Testis (tissue), 2 donors: ENCODE measurements at regions not wholly inside any gene's neighbourhood (a gene's known extent, or its start where the extent isn't known, plus 50 kb on each side); places are given as distances from the start of the nearest gene placed in this dataset.

Source experiments
- DNase-seq: peaks from one replicate; pipeline ENCODE4 v3.0.0-alpha.2; 2019
- H3K27ac ChIP-seq, 2 donors: fragments of 200-600 bp; sonication (generic); one replicate each; pipeline ENCODE4 v1.5.1; 2019
- H3K27me3 ChIP-seq: fragments of 200-600 bp; sonication (generic); one replicate; pipeline ENCODE4 v1.5.1; 2019
- H3K36me3 ChIP-seq: fragments of 200-600 bp; sonication (generic); one replicate; pipeline ENCODE4 v1.5.1; 2017; ENCODE audit warnings: low read depth; ENCODE audit errors: missing control alignments
- H3K4me1 ChIP-seq: fragments of 200-600 bp; sonication (generic); one replicate; pipeline ENCODE4 v1.5.1; 2019
- H3K4me3 ChIP-seq, 2 donors: fragments of 200-600 bp; sonication (generic); one replicate each; pipeline ENCODE4 v1.5.1; 2017 to 2019
- H3K9me3 ChIP-seq: fragments of 200-600 bp; sonication (generic); one replicate; pipeline ENCODE4 v1.5.1; 2017
- POLR2A ChIP-seq: fragments of 450-650 bp; IDR thresholded peaks from one replicate; pipeline ENCODE4 v1.6.1; 2017; ENCODE audit warnings: antibody characterized with exemption, mild to moderate bottlenecking, moderate library complexity
- WGBS, 2 donors: methylation state at CpG; one replicate each; pipeline ENCODE4 v1.1.5; 2018; 5-methylcytosine and 5-hydroxymethylcytosine counted together
- intact Hi-C: fragments of 100-400 bp; cut with DNase I; formaldehyde crosslinking; loops from one replicate; pipeline ENCODE4 v1.15.1; 2023; ENCODE audit warnings: low total_unique reads
- TF ChIP-seq, protein P1 (sequence below), 3 experiments: fragments of 450-650 bp in 2 of 3; fragments of 200-600 bp in 1 of 3; sonication (generic) in 1 of 3; IDR thresholded peaks; one replicate each; pipeline ENCODE4 v1.5.1; 2016 to 2019; ENCODE audit warnings: antibody characterized with exemption in 3 of 3, mild to moderate bottlenecking in 2 of 3, moderate library complexity in 1 of 3

DNA sequence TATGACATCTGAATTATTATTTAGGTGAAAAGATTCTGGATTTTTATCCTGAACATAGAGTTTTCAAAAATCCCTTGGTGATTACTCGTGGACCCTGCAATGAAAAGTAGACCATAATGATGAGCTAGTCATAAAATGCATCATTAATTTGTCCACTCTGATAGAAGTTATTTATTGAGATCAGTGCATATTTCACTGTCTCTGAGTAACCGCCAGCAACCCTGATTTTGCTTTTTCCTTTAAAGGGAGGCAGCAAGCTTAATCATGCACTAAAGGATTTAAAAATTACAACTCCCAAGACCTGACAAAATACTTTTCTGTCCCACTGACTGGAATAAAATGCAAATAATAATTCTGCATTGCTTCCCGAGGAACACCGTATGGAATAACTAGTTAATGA lies 259.6 kb upstream of the DPPA4 start:
- no peaks in the 10 kb centered on the region for H3K27me3 ChIP-seq
- H3K36me3 ChIP-seq: no peaks in the 10 kb centered on the region
- no peak overlapping the region for H3K4me3 ChIP-seq
- no peak for TF ChIP-seq POLR2A
- intact Hi-C loops: no loop called here
- no peak overlapping the region for H3K27ac ChIP-seq
- H3K9me3 ChIP-seq: no peaks in the 10 kb centered on the region
- no peak for DNase-seq
- WGBS, 2 donors: 58 to 59% methylated on average over 4 of the region's 4 CpGs
- no peaks in the 10 kb centered on the region for H3K4me1 ChIP-seq

DNA sequence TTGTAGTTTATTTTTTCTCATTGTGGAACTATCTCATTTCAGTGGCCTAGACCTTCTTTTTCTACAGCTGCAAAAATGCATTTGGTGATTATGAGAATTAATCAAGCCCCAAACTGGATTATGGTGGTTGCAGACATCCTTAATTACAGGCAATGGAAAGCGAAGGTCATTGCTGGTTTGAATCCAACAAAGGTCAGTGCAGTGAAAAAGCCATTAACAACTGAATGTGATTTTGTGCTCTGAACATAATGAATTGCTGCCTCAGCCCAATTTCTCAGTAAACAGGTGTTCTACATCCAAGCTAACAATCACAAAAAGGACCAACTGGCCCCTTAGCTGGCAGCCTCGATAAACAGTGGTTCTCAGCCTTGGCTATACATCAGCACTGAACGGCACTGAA lies 260.1 kb upstream of the DPPA4 start:
- TF ChIP-seq POLR2A: no peak
- TF ChIP-seq, protein P1, sequence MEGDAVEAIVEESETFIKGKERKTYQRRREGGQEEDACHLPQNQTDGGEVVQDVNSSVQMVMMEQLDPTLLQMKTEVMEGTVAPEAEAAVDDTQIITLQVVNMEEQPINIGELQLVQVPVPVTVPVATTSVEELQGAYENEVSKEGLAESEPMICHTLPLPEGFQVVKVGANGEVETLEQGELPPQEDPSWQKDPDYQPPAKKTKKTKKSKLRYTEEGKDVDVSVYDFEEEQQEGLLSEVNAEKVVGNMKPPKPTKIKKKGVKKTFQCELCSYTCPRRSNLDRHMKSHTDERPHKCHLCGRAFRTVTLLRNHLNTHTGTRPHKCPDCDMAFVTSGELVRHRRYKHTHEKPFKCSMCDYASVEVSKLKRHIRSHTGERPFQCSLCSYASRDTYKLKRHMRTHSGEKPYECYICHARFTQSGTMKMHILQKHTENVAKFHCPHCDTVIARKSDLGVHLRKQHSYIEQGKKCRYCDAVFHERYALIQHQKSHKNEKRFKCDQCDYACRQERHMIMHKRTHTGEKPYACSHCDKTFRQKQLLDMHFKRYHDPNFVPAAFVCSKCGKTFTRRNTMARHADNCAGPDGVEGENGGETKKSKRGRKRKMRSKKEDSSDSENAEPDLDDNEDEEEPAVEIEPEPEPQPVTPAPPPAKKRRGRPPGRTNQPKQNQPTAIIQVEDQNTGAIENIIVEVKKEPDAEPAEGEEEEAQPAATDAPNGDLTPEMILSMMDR (IDR thresholded peaks at IDR 0.05): no peak
- Histone ChIP-seq H3K27ac (no peak overlapping the region), H3K4me1 (no peaks in the 10 kb centered on the region), H3K4me3 (no peak overlapping the region), H3K27me3 (no peaks in the 10 kb centered on the region), H3K9me3 (no peaks in the 10 kb centered on the region), H3K36me3 (no peaks in the 10 kb centered on the region)
- intact Hi-C loops: no loop called here
- no peak for DNase-seq
- 23 to 32% methylated on average over 3 of the region's 3 CpGs for WGBS, 2 donors

DNA sequence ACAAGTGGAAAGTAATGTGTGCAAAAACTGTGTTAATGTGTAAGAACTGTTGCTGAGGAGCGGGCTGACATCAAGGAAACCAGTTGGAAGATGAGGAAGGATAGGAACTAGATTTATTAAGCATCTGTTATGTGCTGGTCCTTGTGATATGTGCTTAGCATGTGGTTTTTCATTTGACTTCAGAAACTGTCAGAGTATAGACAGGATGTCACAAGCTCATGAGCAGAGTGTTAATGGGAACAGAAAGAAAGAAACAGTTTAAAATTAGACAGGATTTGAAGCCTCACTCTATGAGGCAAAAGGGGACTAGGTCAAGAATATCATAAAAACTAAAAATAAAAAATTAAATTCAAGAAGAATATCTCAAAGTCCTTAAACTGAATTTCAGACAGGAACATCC lies 270.6 kb upstream of the DPPA4 start:
- no peak overlapping the region for H3K4me3 ChIP-seq
- intact Hi-C loops: no loop called here

DNA sequence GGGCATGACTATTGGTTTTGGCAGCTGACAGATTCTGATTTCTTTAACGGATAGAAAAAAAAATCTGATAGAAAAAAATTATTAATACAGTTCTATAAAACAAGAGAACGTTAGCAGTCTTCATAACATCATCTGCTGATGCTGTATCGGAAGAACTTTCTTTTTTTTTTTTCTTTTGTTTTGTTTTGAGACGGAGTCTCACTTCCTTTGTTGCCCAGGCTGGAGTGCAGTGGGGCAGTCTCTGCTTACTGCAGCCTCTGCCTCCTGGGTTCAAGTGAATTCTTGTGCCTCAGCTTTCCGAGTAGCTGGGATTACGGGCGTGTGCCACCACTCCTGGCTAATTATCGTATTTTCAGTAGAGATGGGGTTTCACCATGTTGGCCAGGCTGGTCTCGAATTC lies 271.2 kb upstream of the DPPA4 start:
- no peaks in the 10 kb centered on the region for H3K9me3 ChIP-seq
- DNase-seq: no peak
- 63 to 70% methylated on average over 9 of the region's 9 CpGs for WGBS, 2 donors
- TF ChIP-seq POLR2A: no peak
- TF ChIP-seq, protein P1 (IDR thresholded peaks at IDR 0.05): no peak
- no peak overlapping the region for H3K27ac ChIP-seq
- no peaks in the 10 kb centered on the region for H3K27me3 ChIP-seq
- H3K36me3 ChIP-seq: no peaks in the 10 kb centered on the region
- H3K4me1 ChIP-seq: no peaks in the 10 kb centered on the region
- intact Hi-C loops: no loop called here
- H3K4me3 ChIP-seq: no peak overlapping the region

More for the DNA sequence above, 270.6 kb upstream of the DPPA4 start:
- no peak for TF ChIP-seq POLR2A
- TF ChIP-seq, protein P1 (IDR thresholded peaks at IDR 0.05): no peak
- 88 to 93% methylated on average over 1 of the region's 1 CpG for WGBS, 2 donors
- no peak for DNase-seq
- Histone ChIP-seq H3K9me3 (no peaks in the 10 kb centered on the region), H3K27me3 (no peaks in the 10 kb centered on the region), H3K27ac (no peak overlapping the region), H3K4me1 (no peaks in the 10 kb centered on the region), H3K36me3 (no peaks in the 10 kb centered on the region)

DNA sequence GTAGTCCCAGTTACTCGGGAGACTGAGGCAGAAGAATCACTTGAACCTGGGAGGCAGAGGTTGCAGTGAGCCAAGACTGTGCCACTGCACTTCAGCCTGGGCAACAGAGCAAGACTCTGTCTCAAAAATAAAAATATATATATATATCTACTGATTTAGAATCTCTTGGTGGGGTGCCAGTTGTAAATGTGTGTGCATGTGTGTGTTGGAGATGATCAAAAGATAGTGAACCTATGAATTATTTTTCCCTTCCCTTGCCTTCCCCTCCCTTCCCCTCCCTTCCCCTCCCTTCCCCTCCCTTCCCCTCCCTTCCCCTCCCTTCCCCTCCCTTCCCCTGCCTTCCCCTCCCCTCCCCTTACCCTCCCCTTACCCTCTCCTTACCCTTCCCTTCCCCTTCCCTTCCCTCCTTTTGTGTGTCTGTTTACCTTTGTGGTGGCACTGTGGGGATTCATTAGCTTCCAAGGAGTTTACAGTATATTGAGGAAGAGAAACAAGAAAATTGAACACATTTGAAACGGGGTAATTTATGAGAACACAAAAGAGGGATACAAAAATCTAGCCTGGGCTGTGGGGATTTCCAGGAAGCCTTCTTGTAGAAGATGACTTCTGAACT lies 281.5 kb upstream of the DPPA4 start:
- Histone ChIP-seq H3K36me3 (no peaks in the 10 kb centered on the region), H3K27ac (no peak overlapping the region), H3K4me1 (no peaks in the 10 kb centered on the region), H3K4me3 (no peak overlapping the region), H3K9me3 (no peaks in the 10 kb centered on the region), H3K27me3 (no peaks in the 10 kb centered on the region)
- TF ChIP-seq, protein P1 (IDR thresholded peaks at IDR 0.05): no peak
- no peak for TF ChIP-seq POLR2A
- intact Hi-C loops: no loop called here
- no peak for DNase-seq
- WGBS, 2 donors: 78 to 80% methylated on average over 2 of the region's 2 CpGs
